ENCODE measurements at regions not wholly inside any gene's neighbourhood (a gene's known extent, or its start where the extent isn't known, plus 50 kb on each side); places are given as distances from the start of the nearest gene placed in this dataset.

GRCh38 chr2:15795426-15795825 lies 144.9 kb upstream of the MYCN start:
- CTCF ChIA-PET: no interaction called here
- intact Hi-C loops (cut with micrococcal nuclease; ENCODE audit: unreplicated experiment): loop anchor here (5.0 kb wide), 3 partner anchors 97 to 712 kb away; no protein-coding TSS in a partner anchor

GRCh38 chr2:15796167-15796942 lies 144.0 kb upstream of the MYCN start:
- ChIA-PET CTCF (interaction anchor here (0.9 kb wide), 1 partner anchor 15 kb away, joined by 3 read pairs; no protein-coding TSS in a partner anchor), POLR2A (no interaction called here)
- peaks cover 23% of the 10 kb centered on the region for H3K4me1 Mint-ChIP-seq (ENCODE audit: low read depth, unreplicated experiment)
- Histone ChIP-seq H3K4me1 (peaks cover 35% of the 10 kb centered on the region), H3K36me3 (ENCODE audit: control insufficient read depth, insufficient read depth, low read length) (no peaks in the 10 kb centered on the region), H3K4me3 (ENCODE audit: low read depth, low read length) (no peak overlapping the region), H3K27me3 (replicated peaks; ENCODE audit: control insufficient read depth, insufficient read depth, low read length) (no peaks in the 10 kb centered on the region), H3K9me3 (no peaks in the 10 kb centered on the region)
- BruUV-seq (replicated peaks): no TSS peak
- H3K9me3 Mint-ChIP-seq (ENCODE audit: unreplicated experiment): no peaks in the 10 kb centered on the region
- intact Hi-C loops (cut with micrococcal nuclease; ENCODE audit: unreplicated experiment): loop anchor here (5.0 kb wide), 3 partner anchors 96 to 711 kb away; no protein-coding TSS in a partner anchor
- no peak overlapping the region for H3K4me3 Mint-ChIP-seq (ENCODE audit: unreplicated experiment)
- H3K36me3 Mint-ChIP-seq (ENCODE audit: insufficient read depth, unreplicated experiment): peaks cover 5% of the 10 kb centered on the region
- no peak for DNase-seq
- H3K27ac Mint-ChIP-seq (ENCODE audit: unreplicated experiment): no peak overlapping the region
- no peak for TF ChIP-seq CTCF (IDR thresholded peaks at IDR 0.05; ENCODE audit: insufficient read depth in 1 of 2, low read depth in 1 of 2, low read length in 1 of 2, severe bottlenecking in 1 of 2, unreplicated experiment in 1 of 2)
- H3K27me3 Mint-ChIP-seq (ENCODE audit: insufficient read depth, unreplicated experiment): no peaks in the 10 kb centered on the region

More at GRCh38 chr2:15795426-15795825, 144.9 kb upstream of the MYCN start:
- H3K27me3 Mint-ChIP-seq (ENCODE audit: insufficient read depth, unreplicated experiment): no peaks in the 10 kb centered on the region
- no peak for TF ChIP-seq CTCF (IDR thresholded peaks at IDR 0.05; ENCODE audit: insufficient read depth in 1 of 2, low read depth in 1 of 2, low read length in 1 of 2, severe bottlenecking in 1 of 2, unreplicated experiment in 1 of 2)
- H3K4me1 ChIP-seq: peaks cover 26% of the 10 kb centered on the region
- H3K36me3 ChIP-seq (ENCODE audit: control insufficient read depth, insufficient read depth, low read length): no peaks in the 10 kb centered on the region
- no peak overlapping the region for H3K4me3 Mint-ChIP-seq (ENCODE audit: unreplicated experiment)
- H3K36me3 Mint-ChIP-seq (ENCODE audit: insufficient read depth, unreplicated experiment): peaks cover 5% of the 10 kb centered on the region
- DNase-seq: no peak
- no peaks in the 10 kb centered on the region for H3K9me3 ChIP-seq
- H3K27ac Mint-ChIP-seq (ENCODE audit: unreplicated experiment): no peak overlapping the region
- POLR2A ChIA-PET: no interaction called here
- H3K4me1 Mint-ChIP-seq (ENCODE audit: low read depth, unreplicated experiment): peaks cover 23% of the 10 kb centered on the region
- no peaks in the 10 kb centered on the region for H3K27me3 ChIP-seq (replicated peaks; ENCODE audit: control insufficient read depth, insufficient read depth, low read length)
- no TSS peak for BruUV-seq (replicated peaks)
- H3K9me3 Mint-ChIP-seq (ENCODE audit: unreplicated experiment): no peaks in the 10 kb centered on the region
- H3K4me3 ChIP-seq (ENCODE audit: low read depth, low read length): no peak overlapping the region

GRCh38 chr2:15797231-15797938 lies 143.0 kb upstream of the MYCN start:
- H3K4me3 ChIP-seq (ENCODE audit: low read depth, low read length): no peak overlapping the region
- no peaks in the 10 kb centered on the region for H3K27me3 ChIP-seq (replicated peaks; ENCODE audit: control insufficient read depth, insufficient read depth, low read length)
- no peak overlapping the region for H3K4me3 Mint-ChIP-seq (ENCODE audit: unreplicated experiment)
- intact Hi-C loops (cut with micrococcal nuclease; ENCODE audit: unreplicated experiment): loop anchor here (1.0 to 5.0 kb wide), 5 partner anchors 95 to 710 kb away; no protein-coding TSS in a partner anchor
- H3K27me3 Mint-ChIP-seq (ENCODE audit: insufficient read depth, unreplicated experiment): no peaks in the 10 kb centered on the region
- ChIA-PET POLR2A (no interaction called here), CTCF (interaction anchor here (0.8 to 1.3 kb wide), 2 partner anchors 143 to 421 kb away, joined by 3 to 7 read pairs; partner anchors contain the start of gene MYCN)
- no peaks in the 10 kb centered on the region for H3K9me3 Mint-ChIP-seq (ENCODE audit: unreplicated experiment)
- no peaks in the 10 kb centered on the region for H3K9me3 ChIP-seq
- H3K27ac Mint-ChIP-seq (ENCODE audit: unreplicated experiment): peak overlapping the region; percentile 6
- peaks cover 25% of the 10 kb centered on the region for H3K4me1 Mint-ChIP-seq (ENCODE audit: low read depth, unreplicated experiment)
- peaks cover 40% of the 10 kb centered on the region for H3K4me1 ChIP-seq
- TF ChIP-seq CTCF (IDR thresholded peaks at IDR 0.05; ENCODE audit: insufficient read depth in 1 of 2, low read depth in 1 of 2, low read length in 1 of 2, severe bottlenecking in 1 of 2, unreplicated experiment in 1 of 2): peak; percentile 62 to 66
- no TSS peak for BruUV-seq (replicated peaks)
- H3K36me3 ChIP-seq (ENCODE audit: control insufficient read depth, insufficient read depth, low read length): no peaks in the 10 kb centered on the region
- peaks cover 5% of the 10 kb centered on the region for H3K36me3 Mint-ChIP-seq (ENCODE audit: insufficient read depth, unreplicated experiment)
- DNase-seq: peak; percentile 67 to 70
